Renal cortical epithelial cell (primary cell): ENCODE measurements at regions not wholly inside any gene's neighbourhood (a gene's known extent, or its start where the extent isn't known, plus 50 kb on each side); places are given as distances from the start of the nearest gene placed in this dataset.

ENCODE experiments used
- DNase-seq: peaks from one replicate; pipeline ENCODE4 v3.0.0-alpha.2; 2011; ENCODE audit warnings: low read depth

- DNase-seq, result peak; percentile 43
Measured at GRCh38 chr13:104008541-104009435, 942.6 kb upstream of the SLC10A2 start.

DNA sequence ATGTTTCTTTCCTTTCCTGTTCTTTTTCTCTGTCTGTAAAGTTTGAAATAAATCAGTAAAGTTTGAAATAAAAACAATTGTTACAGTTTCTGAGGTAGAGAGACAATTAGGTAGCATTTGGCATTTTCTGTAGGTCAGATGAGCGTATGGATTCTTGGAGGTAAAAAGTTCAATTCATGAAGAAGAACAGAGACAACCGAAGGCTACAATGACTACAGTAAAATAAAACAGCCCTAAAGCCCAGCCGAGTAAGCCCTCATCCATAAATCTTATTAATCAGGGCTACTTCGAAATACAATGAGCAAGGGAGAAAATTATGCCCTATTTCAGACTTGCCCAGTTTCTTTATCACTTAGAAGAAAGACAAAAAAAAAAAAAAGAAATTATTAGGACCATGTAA is 941.9 kb upstream of the SLC10A2 start:
- no peak for DNase-seq

DNA sequence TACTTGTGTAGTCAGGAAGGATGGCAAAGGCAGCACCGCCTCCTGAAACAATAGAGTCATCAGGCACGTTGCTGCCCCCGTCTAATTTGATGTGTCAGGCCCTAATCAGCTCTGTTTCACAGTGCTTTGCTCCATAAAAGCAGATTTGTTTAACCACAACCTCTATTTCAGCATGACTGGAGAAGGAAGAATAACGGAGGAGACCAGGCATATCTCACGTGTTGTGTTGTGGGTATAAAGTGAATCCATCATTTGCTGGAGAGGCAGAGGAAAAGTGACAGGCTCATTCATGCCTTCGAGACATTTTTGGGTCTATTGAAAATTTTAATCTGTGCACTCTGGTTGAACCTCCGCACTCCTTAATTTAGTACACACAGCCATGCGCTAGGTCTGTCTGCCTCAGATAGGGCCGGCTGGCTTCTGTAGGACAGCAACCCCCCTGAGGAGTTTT is 940.4 kb upstream of the SLC10A2 start:
- DNase-seq, result peak; percentile 89

GRCh38 chr13:104004572-104004971 is 938.4 kb upstream of the SLC10A2 start:
- DNase-seq, result no peak

- no peak for DNase-seq
Measured at GRCh38 chr13:104002216-104002615, 936.0 kb upstream of the SLC10A2 start.

- DNase-seq, result no peak
Measured at GRCh38 chr13:104001766-104002165, 935.5 kb upstream of the SLC10A2 start.

DNA sequence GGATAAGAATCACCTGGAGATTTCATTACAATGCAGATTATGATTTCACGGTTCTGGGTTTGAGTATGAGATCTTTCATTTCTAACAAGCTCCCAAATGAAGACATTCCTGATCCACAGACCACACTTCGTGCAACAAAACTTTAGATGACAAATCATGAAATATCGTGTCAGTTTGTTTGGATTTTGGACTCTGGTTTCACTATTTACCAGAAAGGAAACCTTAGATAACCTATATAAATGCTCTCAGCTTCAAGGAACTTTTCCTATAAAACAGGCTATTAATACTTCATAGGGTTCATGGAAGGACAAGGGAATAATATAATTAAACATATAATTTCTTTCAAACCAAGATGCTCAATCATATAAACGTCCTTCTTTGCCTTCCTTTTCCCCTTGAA is 930.5 kb upstream of the SLC10A2 start:
- DNase-seq, result no peak

DNA sequence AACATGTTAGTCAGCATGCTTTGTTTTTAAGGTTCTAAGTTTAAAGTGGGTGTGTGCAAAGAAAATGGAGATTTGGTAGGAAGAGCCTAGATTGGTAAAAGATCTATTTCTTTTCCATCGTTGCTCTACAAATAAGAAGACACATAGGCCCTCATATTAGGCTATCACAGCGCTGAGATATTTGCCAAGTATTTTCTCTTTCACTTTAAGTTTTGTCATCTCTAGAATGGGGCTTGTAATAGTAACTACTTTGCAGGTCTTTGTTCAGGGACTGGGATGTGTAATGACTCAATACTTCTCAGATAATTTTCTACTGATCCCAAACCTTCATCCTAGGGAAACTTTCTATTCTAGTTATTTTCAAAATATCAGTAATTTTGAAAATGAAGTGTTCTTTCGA is 917.7 kb upstream of the SLC10A2 start:
- no peak for DNase-seq

GRCh38 chr13:103976371-103976770 is 910.2 kb upstream of the SLC10A2 start:
- peak; percentile 85 for DNase-seq

- no peak for DNase-seq
Measured at GRCh38 chr13:103973740-103974139, 907.5 kb upstream of the SLC10A2 start.

DNA sequence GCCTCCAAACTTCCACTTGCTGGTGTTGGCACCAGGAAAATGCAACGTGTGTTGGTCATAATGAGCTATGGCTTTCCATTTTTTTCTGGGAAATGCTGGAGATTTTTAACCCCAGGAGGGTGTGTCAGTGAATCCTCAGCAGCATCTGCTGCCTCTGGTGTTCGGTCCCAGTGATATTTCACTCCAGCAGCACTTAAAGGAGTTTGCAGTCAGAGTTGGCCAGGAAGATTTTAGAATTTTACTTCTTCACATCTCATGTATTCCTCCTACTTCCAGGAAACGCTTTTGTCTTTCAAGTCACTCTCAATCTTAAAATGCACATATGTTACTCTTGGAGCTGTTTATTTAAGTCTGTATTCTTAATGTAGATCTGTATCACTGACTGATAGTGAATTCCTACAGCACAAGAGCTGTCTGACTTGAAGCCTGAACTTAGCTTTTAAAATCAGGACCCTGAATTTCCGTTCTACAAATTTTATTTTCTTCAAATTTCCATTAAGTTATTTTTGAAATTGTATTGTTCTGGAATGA is 903.4 kb upstream of the SLC10A2 start:
- DNase-seq, result no peak

GRCh38 chr13:103965506-103966243 is 899.5 kb upstream of the SLC10A2 start:
- no peak for DNase-seq

DNA sequence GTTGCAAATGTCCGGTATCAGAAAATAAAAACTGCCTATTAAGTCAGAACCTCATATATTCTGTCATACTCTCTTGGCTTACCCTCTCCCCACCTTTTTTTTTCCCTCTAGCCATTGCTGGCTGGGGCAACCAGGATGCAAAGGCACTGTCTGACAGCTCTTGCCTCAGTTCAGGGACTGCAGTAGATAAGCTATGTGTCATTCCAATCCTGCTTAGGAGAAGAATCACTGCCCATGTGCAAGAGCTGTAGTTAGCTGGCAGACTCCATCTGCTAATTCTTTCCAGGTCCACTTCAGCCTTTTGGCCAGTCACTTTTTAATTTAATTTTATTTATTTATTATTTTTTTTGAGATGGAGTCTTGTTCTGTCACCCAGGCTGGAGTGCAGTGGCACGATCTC is 895.6 kb upstream of the SLC10A2 start:
- DNase-seq, result no peak

- DNase-seq, result peak; percentile 24
Measured at GRCh38 chr13:103961129-103961528, 894.9 kb upstream of the SLC10A2 start.

DNA sequence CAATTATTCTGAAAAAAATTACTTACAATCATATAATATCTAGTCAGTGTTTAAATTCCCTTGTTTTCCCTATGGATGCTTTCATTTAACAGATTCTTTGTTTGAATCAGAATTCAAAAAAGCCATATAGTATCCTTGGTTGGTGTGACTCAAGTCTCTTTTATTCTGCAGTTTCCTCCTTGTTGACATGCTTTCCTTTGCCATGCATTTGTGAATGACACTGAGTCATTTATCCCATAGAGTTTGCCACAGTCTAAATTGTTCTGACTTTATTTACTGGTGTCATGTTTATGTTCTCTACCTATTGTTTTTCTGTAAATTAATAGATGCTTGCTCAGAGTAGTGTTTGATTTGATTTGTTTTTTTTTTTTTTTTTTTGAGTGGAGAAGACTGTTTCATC is 893.8 kb upstream of the SLC10A2 start:
- DNase-seq, result peak; percentile 41

DNA sequence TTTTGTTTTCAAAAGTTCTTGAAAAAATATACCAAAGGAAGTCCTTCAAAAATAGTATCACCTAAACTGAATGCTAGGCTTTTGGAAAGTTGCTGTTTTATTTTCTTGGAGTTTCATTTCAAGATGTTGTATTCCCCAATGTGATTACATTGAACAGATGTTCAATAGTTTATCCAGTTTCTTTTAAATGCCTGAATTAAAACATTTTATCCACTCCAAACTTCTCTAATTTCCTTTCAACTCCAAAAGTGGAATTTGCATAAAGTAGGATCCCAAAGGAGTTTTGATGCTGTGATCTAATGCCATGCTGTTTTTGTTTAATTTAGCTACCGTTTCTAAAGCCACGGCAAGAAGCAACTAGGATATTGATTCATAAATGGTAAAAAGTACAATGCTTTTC is 892.5 kb upstream of the SLC10A2 start:
- DNase-seq, result no peak

DNA sequence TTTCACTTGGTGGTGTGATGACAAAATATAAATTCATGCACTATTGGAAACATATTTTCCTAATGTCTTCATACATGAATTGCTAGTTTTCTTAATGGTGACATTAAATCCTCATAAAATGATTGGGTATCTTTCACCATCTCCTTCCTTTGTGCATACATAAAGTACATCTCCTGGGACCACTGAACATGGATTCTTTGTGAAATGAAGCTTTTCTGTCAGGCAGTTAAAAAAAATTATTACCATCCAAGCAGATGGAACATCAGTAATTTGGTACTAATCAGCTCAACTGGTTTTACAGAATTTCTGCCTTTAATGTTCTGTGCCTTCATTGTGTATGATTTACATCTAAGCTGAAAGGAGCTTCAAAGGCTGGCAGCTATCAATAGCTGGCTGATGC is 891.7 kb upstream of the SLC10A2 start:
- no peak for DNase-seq

DNA sequence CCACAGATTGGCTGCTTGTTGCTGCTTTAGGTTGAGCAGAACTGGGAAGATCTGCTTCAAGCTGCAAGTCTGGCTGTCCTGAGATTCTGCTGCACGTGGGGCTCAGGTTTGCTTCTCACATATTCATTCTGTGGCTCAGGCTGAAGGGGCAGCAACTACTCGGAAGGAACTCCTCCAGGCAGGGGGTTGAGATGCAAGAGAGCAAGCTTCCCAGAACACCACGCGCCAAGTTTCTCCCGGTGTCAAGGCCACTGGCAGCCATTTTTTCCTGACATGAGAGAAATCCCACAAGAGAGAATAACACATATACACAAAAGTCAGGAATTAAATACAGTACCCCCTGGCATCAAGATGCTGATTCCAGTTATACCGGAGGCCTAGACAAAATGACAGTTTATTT is 887.6 kb upstream of the SLC10A2 start:
- DNase-seq, result no peak

DNA sequence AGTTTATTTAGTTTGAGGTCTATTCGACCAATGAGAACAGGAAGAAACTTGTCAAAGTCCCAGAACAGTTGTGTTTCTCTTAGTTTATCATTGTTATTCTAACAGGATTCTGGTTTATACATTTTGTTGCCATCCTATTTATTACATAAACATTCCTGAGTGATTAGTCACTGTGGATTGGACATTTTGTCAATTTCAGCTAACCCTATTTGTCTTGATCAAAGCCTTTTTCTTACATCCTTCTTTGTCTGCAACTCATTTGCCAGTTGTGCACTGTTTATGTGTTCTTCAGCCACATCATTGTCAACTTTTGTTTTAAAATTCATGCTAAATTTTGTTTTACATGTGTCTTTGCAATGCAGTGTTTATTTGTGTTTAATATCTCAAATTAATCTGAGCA is 886.0 kb upstream of the SLC10A2 start:
- DNase-seq, result no peak

DNA sequence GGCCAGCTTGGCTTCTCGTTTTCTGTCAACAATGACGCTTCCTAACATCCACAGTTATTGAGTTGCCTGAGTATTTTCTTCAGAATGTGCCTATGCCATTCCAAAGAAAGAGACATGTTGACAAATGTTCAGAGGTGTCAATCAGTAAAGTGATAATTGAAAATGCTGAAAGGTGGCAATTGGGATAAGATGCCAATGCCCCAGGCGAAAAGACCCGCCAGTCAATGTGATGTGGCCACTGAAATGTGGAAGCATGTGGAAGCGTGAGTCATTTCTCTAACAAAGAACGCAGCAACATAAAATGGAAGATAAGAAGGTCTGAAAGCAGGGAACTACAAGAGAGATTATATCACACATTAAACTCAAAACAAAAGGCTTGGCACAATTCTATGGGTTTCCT is 882.2 kb upstream of the SLC10A2 start:
- no peak for DNase-seq

DNA sequence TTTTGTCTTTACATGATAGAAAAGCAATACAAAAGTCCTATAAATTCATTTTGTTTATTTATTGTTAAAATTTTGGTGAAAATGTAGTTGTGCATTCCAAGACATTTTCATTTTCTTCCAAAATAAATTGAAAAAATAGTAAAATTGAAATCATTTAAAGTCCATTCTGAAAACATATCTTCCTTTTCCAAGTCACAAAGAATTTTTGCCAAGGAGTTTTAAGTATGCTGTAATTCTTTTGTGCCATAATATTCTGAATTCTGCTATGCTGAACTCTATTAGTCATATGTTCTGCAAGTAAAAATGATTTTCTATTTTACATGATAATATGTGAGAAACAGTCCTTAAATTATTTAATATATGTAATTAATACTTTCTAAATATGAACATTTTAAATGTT is 879.6 kb upstream of the SLC10A2 start:
- DNase-seq, result no peak

DNA sequence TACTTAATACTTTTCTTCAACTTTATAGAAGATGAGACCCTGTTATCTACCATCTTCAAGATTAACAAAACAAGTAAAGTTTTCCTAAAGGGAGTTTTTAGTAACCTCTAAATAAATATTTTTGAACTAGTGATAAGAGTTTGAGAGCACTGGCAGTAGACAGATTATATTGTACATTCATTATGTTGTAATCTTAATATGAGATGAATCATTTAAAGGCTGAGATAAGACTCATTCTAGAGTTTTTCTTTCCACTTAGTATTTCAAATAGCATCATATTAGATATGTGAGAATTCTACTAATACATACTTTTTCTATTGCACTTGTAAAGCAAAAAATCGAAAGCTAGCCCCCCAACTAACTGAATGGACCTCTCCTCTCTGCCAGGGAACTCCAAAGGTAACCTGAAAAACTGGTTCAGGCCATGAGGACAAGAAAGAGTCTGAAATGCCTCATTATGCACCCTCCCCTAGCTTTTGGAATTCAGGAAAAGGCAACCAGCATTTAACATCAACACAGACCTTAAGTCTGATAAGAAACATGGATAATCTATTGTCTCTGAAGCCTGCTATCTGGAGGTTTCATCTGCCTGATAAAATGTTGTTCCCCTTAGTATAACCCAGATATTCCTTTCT is 875.4 kb upstream of the SLC10A2 start:
- no peak for DNase-seq
